IMR-90 (cell line): ENCODE measurements at regions not wholly inside any gene's neighbourhood (a gene's known extent, or its start where the extent isn't known, plus 50 kb on each side); places are given as distances from the start of the nearest gene placed in this dataset.

ENCODE experiments used
- ATAC-seq: fragments of 200-7000 bp; cut with Tn5 transposase; 2 replicates; pipeline ENCODE4 v1.9.1; 2020; ENCODE audit warnings: low read depth, mild to moderate bottlenecking, moderate library complexity
- BruUV-seq: library from RNA; stranded (reverse); fragments of 400-500 nt; replicated peaks from 2 replicates; lab custom pipeline; 2021; lab: Mats Ljungman, UMichigan
- CTCF ChIA-PET: fragments of 300-600 bp; formaldehyde crosslinking; extraction: SDS; loops from one replicate; lab custom pipeline; 2021; ENCODE audit warnings: antibody characterized with exemption; lab: Yijun Ruan, JAX
- POLR2A ChIA-PET: fragments of 300-600 bp; sonication (Branson Sonifier 250); formaldehyde crosslinking; loops from one replicate; lab custom pipeline; 2022; ENCODE audit warnings: antibody characterized with exemption; ENCODE audit not compliant: unreplicated experiment; lab: Charles Lee
- DNase-seq: peaks from one replicate; pipeline ENCODE4 v3.0.0; 2013
- H2AFZ ChIP-seq: replicated peaks from 2 replicates; pipeline ENCODE3; 2013; ENCODE audit warnings: low read length, mild to moderate bottlenecking; ENCODE audit not compliant: poor library complexity
- H2AK5ac ChIP-seq: 2 replicates; pipeline ENCODE4 v1.6.1; 2013; ENCODE audit warnings: low read depth, low read length, inconsistent platforms
- H2AK9ac ChIP-seq: replicated peaks from 2 replicates; pipeline ENCODE3; 2013; ENCODE audit warnings: mild to moderate bottlenecking, low read depth, low read length, moderate library complexity; ENCODE audit not compliant: poor library complexity
- H2BK120ac ChIP-seq: 2 replicates; pipeline ENCODE4 v1.6.1; 2013; ENCODE audit warnings: low read depth, low read length, inconsistent platforms
- H2BK15ac ChIP-seq: 3 replicates; pipeline ENCODE4 v1.6.1; 2013; ENCODE audit warnings: low read depth, low read length, inconsistent platforms
- H2BK20ac ChIP-seq: 2 replicates; pipeline ENCODE4 v1.6.1; 2013; ENCODE audit warnings: low read depth, mild to moderate bottlenecking, inconsistent platforms, low read length, moderate library complexity
- H2BK5ac ChIP-seq: 2 replicates; pipeline ENCODE4 v1.6.1; 2013; ENCODE audit warnings: mild to moderate bottlenecking, low read depth, low read length, inconsistent platforms; ENCODE audit not compliant: poor library complexity, severe bottlenecking
- H3K14ac ChIP-seq: replicated peaks from 2 replicates; pipeline ENCODE4 v1.6.1; 2013; ENCODE audit warnings: low read depth, low read length, inconsistent platforms
- H3K18ac ChIP-seq: 2 replicates; pipeline ENCODE4 v1.6.1; 2013; ENCODE audit warnings: low read depth, low read length, control low read depth
- H3K23ac ChIP-seq: 2 replicates; pipeline ENCODE4 v1.6.1; 2013; ENCODE audit warnings: low read depth, low read length, inconsistent platforms
- H3K27ac ChIP-seq: 2 replicates; pipeline ENCODE4 v1.5.1; 2013; ENCODE audit warnings: mild to moderate bottlenecking, control low read depth, low read length; ENCODE audit not compliant: insufficient read depth
- H3K27me3 ChIP-seq: 2 replicates; pipeline ENCODE4 v1.6.1; 2013; ENCODE audit warnings: low read length; ENCODE audit not compliant: control insufficient read depth, insufficient read depth
- H3K36me3 ChIP-seq: 2 replicates; pipeline ENCODE4 v1.6.1; 2013; ENCODE audit warnings: low read length, mixed read lengths; ENCODE audit not compliant: control insufficient read depth, insufficient read depth
- H3K4ac ChIP-seq: 2 replicates; pipeline ENCODE4 v1.6.1; 2013; ENCODE audit warnings: low read depth, low read length, inconsistent platforms
- H3K4me1 ChIP-seq: 2 replicates; pipeline ENCODE4 v1.6.1; 2013; ENCODE audit warnings: low read length, mixed read lengths; ENCODE audit not compliant: control insufficient read depth, insufficient read depth
- H3K4me2 ChIP-seq: 2 replicates; pipeline ENCODE4 v1.6.1; 2013; ENCODE audit warnings: low read depth, mild to moderate bottlenecking, control low read depth, low read length, moderate library complexity
- H3K4me3 ChIP-seq: 2 replicates; pipeline ENCODE4 v1.5.1; 2013; ENCODE audit warnings: low read depth, mild to moderate bottlenecking, control low read depth, low read length, moderate library complexity; ENCODE audit not compliant: insufficient read depth
- H3K56ac ChIP-seq: 2 replicates; pipeline ENCODE4 v1.6.1; 2013; ENCODE audit warnings: low read length, inconsistent platforms; ENCODE audit not compliant: insufficient read depth; ENCODE audit errors: extremely low read depth
- H3K79me1 ChIP-seq, 2 experiments: 2 replicates each; pipeline ENCODE4 v1.6.1; 2013; ENCODE audit warnings: low read length in 2 of 2, inconsistent platforms in 1 of 2, low read depth in 1 of 2
- H3K9ac ChIP-seq: 2 replicates; pipeline ENCODE4 v1.6.1; 2013; ENCODE audit warnings: low read depth, low read length, control low read depth
- H3K9me1 ChIP-seq: 2 replicates; pipeline ENCODE4 v1.6.1; 2013; ENCODE audit warnings: low read length, inconsistent platforms; ENCODE audit not compliant: insufficient read depth
- H3K9me3 ChIP-seq: 2 replicates; pipeline ENCODE4 v1.6.1; 2013; ENCODE audit warnings: low read length; ENCODE audit not compliant: control insufficient read depth, insufficient read depth
- H4K20me1 ChIP-seq: 2 replicates; pipeline ENCODE4 v1.6.1; 2013; ENCODE audit warnings: low read length, inconsistent platforms; ENCODE audit not compliant: insufficient read depth
- H4K5ac ChIP-seq: 2 replicates; pipeline ENCODE4 v1.6.1; 2013; ENCODE audit warnings: mild to moderate bottlenecking, low read depth, low read length, control low read depth
- H4K8ac ChIP-seq, 2 experiments: 2 replicates each; pipeline ENCODE4 v1.6.1; 2013; ENCODE audit warnings: low read depth in 2 of 2, low read length in 2 of 2, control low read depth in 1 of 2, inconsistent platforms in 1 of 2
- H4K91ac ChIP-seq: 2 replicates; pipeline ENCODE4 v1.6.1; 2013; ENCODE audit warnings: low read depth, low read length, inconsistent platforms; ENCODE audit not compliant: insufficient read depth
- BHLHE40 ChIP-seq: fragments of 150-350 bp; IDR thresholded peaks from 2 replicates; pipeline ENCODE4 v1.6.1; 2016; ENCODE audit warnings: mild to moderate bottlenecking, low read depth, low read length
- CHD1 ChIP-seq: IDR thresholded peaks from 2 replicates; pipeline ENCODE4 v1.6.1; 2012; ENCODE audit warnings: low read depth, low read length, improper control_type of control experiment
- ELK1 ChIP-seq: fragments of 150-350 bp; IDR thresholded peaks from 2 replicates; pipeline ENCODE4 v1.6.1; 2016; ENCODE audit warnings: low read depth, mild to moderate bottlenecking, low read length, moderate library complexity, borderline replicate concordance
- FOS ChIP-seq: fragments of 150-350 bp; IDR thresholded peaks from 2 replicates; pipeline ENCODE4 v1.6.1; 2016; ENCODE audit warnings: low read depth, low read length
- MAFK ChIP-seq: IDR thresholded peaks from 2 replicates; pipeline ENCODE4 v1.6.1; 2012; ENCODE audit warnings: low read depth, low read length, improper control_type of control experiment
- MAZ ChIP-seq: IDR thresholded peaks from 2 replicates; pipeline ENCODE4 v1.6.1; 2012; ENCODE audit warnings: low read depth, mild to moderate bottlenecking, low read length, improper control_type of control experiment, moderate library complexity, borderline replicate concordance
- MXI1 ChIP-seq: IDR thresholded peaks from 2 replicates; pipeline ENCODE4 v1.6.1; 2012; ENCODE audit warnings: low read depth, mild to moderate bottlenecking, low read length, moderate library complexity, borderline replicate concordance
- NFE2L2 ChIP-seq: fragments of 150-350 bp; IDR thresholded peaks from 2 replicates; pipeline ENCODE4 v1.6.1; 2016; ENCODE audit warnings: low read depth, mild to moderate bottlenecking, low read length
- POLR2A ChIP-seq: IDR thresholded peaks from 2 replicates; pipeline ENCODE4 v1.6.1; 2012; ENCODE audit warnings: mild to moderate bottlenecking, low read depth, low read length
- RAD21 ChIP-seq: IDR thresholded peaks from 2 replicates; pipeline ENCODE4 v1.6.1; 2012; ENCODE audit warnings: low read length, improper control_type of control experiment
- RCOR1 ChIP-seq: IDR thresholded peaks from 2 replicates; pipeline ENCODE4 v1.6.1; 2012; ENCODE audit warnings: mild to moderate bottlenecking, low read length, improper control_type of control experiment; ENCODE audit not compliant: insufficient replicate concordance
- RFX5 ChIP-seq: IDR thresholded peaks from 2 replicates; pipeline ENCODE4 v1.8.0; 2012; ENCODE audit warnings: low read depth, mild to moderate bottlenecking, low read length, moderate library complexity
- SMC3 ChIP-seq: fragments of 150-350 bp; IDR thresholded peaks from 2 replicates; pipeline ENCODE4 v1.6.1; 2016; ENCODE audit warnings: low read depth, mild to moderate bottlenecking, antibody characterized with exemption, low read length, moderate library complexity
- WGBS, 2 experiments: methylation state at CpG; one replicate each; pipeline versions ENCODE4 v1.1.5 to v1.1.7; 2013; ENCODE audit warnings: missing lambda C conversion rate in 2 of 2; ENCODE audit not compliant: insufficient read length in 1 of 2; ENCODE audit errors: extremely low coverage in 2 of 2; 5-methylcytosine and 5-hydroxymethylcytosine counted together
- dilution Hi-C: fragments of 300-500 bp; cut with HindIII; formaldehyde crosslinking; loops from one replicate; pipeline ENCODE4 v1.14.3; 2018; ENCODE audit warnings: low sequenced_read_pairs; ENCODE audit not compliant: unreplicated experiment
- in situ Hi-C: fragments of 300-500 bp; cut with MboI; formaldehyde crosslinking; loops from 3 replicates; pipeline ENCODE4 v1.14.3; 2019; ENCODE audit warnings: low sequenced_read_pairs, inconsistent platforms, mixed read lengths
- intact Hi-C: fragments of 100-400 bp; cut with micrococcal nuclease; formaldehyde crosslinking; loops from 2 replicates; pipeline ENCODE4 v1.10.0; 2022
- TF ChIP-seq, protein P1 (sequence below): fragments of 150-350 bp; IDR thresholded peaks from 2 replicates; pipeline ENCODE4 v1.6.1; 2017; ENCODE audit warnings: mild to moderate bottlenecking, antibody characterized with exemption, low read length, low read depth

DNA sequence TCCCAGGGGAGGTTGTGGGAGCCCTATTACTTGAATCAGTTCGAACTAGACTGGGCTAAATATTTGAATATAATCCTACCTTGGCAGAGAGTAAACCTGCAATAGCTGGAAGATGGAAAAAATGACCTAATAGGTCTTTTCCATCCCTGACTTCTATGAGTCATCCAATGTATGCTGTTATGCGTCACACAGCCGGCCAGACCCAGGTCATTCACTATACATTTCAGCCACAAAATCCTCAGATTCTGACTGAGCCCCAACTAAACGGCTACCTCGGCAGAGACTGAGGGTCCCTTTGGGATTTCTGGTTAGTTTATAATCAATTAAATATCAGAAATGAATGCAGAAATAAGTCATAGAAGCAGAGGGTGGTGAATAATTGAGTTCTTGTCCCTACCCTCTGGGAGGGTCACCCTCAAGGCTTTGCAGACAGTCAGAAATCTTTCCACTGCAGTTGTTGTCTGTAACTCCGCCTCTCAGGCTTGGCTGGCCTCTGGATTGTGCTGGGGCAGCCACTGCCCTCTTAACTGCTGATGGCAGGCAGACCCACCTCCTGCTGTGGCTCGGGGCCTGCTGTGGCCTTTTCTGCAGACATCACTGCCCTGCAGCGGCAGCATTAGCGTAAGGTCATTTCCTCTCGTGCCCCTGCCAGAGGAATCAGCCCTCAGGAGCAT lies 240.5 kb downstream of the TGFB2 start (continued):
- no peak for TF ChIP-seq RCOR1

GRCh38 chr1:218587900-218588299 lies 242.8 kb downstream of the TGFB2 start:
- ATAC-seq (no peak), DNase-seq (no peak)
- Histone ChIP-seq H2BK120ac (no peak overlapping the region), H3K4ac (0 out of 2 replicates have a peak overlapping the region, but pooled peaks have one; percentile 7), H2AK9ac (no peak overlapping the region), H3K9me1 (no peaks in the 10 kb centered on the region; the same call in 1 of the 2 replicates), H3K36me3 (no peaks in the 10 kb centered on the region), H2AFZ (no peak overlapping the region), H3K4me2 (no peak overlapping the region), H2BK15ac (no peak overlapping the region; the same call in 2 of the 3 replicates), H3K18ac (no peak overlapping the region), H2BK20ac (no peak overlapping the region), H4K91ac (no peak overlapping the region), H3K4me3 (no peak overlapping the region), H3K4me1 (peaks cover 8% of the 10 kb centered on the region), H4K20me1 (no peaks in the 10 kb centered on the region), H3K9ac (no peak overlapping the region), H4K8ac (no peak overlapping the region), H3K27ac (no peak overlapping the region), H4K5ac (no peak overlapping the region), H3K14ac (no peak overlapping the region), H2AK5ac (no peak overlapping the region), H3K27me3 (no peaks in the 10 kb centered on the region), H3K9me3 (peaks cover 1% of the 10 kb centered on the region), H3K79me1 (no peaks in the 10 kb centered on the region), H3K23ac (no peak overlapping the region), H3K56ac (no peak overlapping the region), H2BK5ac (no peak overlapping the region)
- ChIA-PET CTCF (no interaction called here), POLR2A (interaction anchor here (0.7 kb wide), 1 partner anchor 219 kb away, joined by 4 read pairs; no protein-coding TSS in a partner anchor)
- no CpG with 5 or more reads among the region's 2 CpGs for WGBS, 2 experiments
- intact Hi-C loops = no loop called here
- dilution Hi-C loops = no loop called here
- in situ Hi-C loops = no loop called here
- no TSS peak for BruUV-seq
- TF ChIP-seq BHLHE40 (no peak), POLR2A (no peak), MAZ (no peak), MXI1 (no peak), SMC3 (no peak), CHD1 (no peak), RCOR1 (no peak), MAFK (no peak), NFE2L2 (no peak), RFX5 (no peak), ELK1 (no peak), FOS (no peak), RAD21 (no peak)
- TF ChIP-seq, protein P1, sequence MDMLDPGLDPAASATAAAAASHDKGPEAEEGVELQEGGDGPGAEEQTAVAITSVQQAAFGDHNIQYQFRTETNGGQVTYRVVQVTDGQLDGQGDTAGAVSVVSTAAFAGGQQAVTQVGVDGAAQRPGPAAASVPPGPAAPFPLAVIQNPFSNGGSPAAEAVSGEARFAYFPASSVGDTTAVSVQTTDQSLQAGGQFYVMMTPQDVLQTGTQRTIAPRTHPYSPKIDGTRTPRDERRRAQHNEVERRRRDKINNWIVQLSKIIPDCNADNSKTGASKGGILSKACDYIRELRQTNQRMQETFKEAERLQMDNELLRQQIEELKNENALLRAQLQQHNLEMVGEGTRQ = no peak
